ENCODE measurements at regions not wholly inside any gene's neighbourhood (a gene's known extent, or its start where the extent isn't known, plus 50 kb on each side); places are given as distances from the start of the nearest gene placed in this dataset.
"Not testable (repeated sequence)": the region's sequence is repeated elsewhere in the genome, so short reads cannot be mapped to it uniquely, and the experiment has no call there.

GRCh38 chr11:119578521-119579191, 150.3 kb downstream of the NECTIN1 start:
- in situ Hi-C loops (cut with HindIII; ENCODE audit: low sequenced_read_pairs), result no loop called here
- H3K4me3 ChIP-seq (ENCODE audit: low read depth, low read length), result no peak overlapping the region
- TF ChIP-seq CTCF (IDR thresholded peaks at IDR 0.05; ENCODE audit: low read depth, low read length, missing control alignments), result no peak
- no peak for DNase-seq (ENCODE audit: low read depth)

- no peak overlapping the region for H3K4me3 ChIP-seq (ENCODE audit: low read depth, low read length)
- DNase-seq (ENCODE audit: low read depth), result no peak
- no peak for TF ChIP-seq CTCF (IDR thresholded peaks at IDR 0.05; ENCODE audit: low read depth, low read length, missing control alignments)
- in situ Hi-C loops (cut with HindIII; ENCODE audit: low sequenced_read_pairs), result no loop called here
Measured at GRCh38 chr11:119573858-119574257, 150.9 kb upstream of the THY1 start.

- H3K4me3 ChIP-seq (ENCODE audit: low read depth, low read length), result no peak overlapping the region
- in situ Hi-C loops (cut with HindIII; ENCODE audit: low sequenced_read_pairs), result no loop called here
- no peak for TF ChIP-seq CTCF (IDR thresholded peaks at IDR 0.05; ENCODE audit: low read depth, low read length, missing control alignments)
- no peak for DNase-seq (ENCODE audit: low read depth)
Measured at GRCh38 chr11:119572481-119573424, 149.8 kb upstream of the THY1 start.

GRCh38 chr11:119571311-119571710, 148.3 kb upstream of the THY1 start:
- in situ Hi-C loops (cut with HindIII; ENCODE audit: low sequenced_read_pairs), result no loop called here
- TF ChIP-seq CTCF (IDR thresholded peaks at IDR 0.05; ENCODE audit: low read depth, low read length, missing control alignments), result no peak
- no peak for DNase-seq (ENCODE audit: low read depth)
- no peak overlapping the region for H3K4me3 ChIP-seq (ENCODE audit: low read depth, low read length)

GRCh38 chr11:119567688-119568582, 145.0 kb upstream of the THY1 start:
- in situ Hi-C loops (cut with HindIII; ENCODE audit: low sequenced_read_pairs), result no loop called here
- DNase-seq (ENCODE audit: low read depth), result peak; percentile 27
- no peak overlapping the region for H3K4me3 ChIP-seq (ENCODE audit: low read depth, low read length)
- no peak for TF ChIP-seq CTCF (IDR thresholded peaks at IDR 0.05; ENCODE audit: low read depth, low read length, missing control alignments)

- no peak for TF ChIP-seq CTCF (IDR thresholded peaks at IDR 0.05; ENCODE audit: low read depth, low read length, missing control alignments)
- H3K4me3 ChIP-seq (ENCODE audit: low read depth, low read length), result no peak overlapping the region
- no peak for DNase-seq (ENCODE audit: low read depth)
- in situ Hi-C loops (cut with HindIII; ENCODE audit: low sequenced_read_pairs), result no loop called here
Measured at GRCh38 chr11:119566319-119566718, 143.3 kb upstream of the THY1 start.

GRCh38 chr11:119565693-119566092, 142.7 kb upstream of the THY1 start:
- DNase-seq (ENCODE audit: low read depth); in situ Hi-C loops (cut with HindIII; ENCODE audit: low sequenced_read_pairs); H3K4me3 ChIP-seq (ENCODE audit: low read depth, low read length): not testable (repeated sequence)

Measured in astrocyte of the cerebellum (primary cell).